Thoracic aorta (tissue), 2 donors: ENCODE measurements at regions not wholly inside any gene's neighbourhood (a gene's known extent, or its start where the extent isn't known, plus 50 kb on each side); places are given as distances from the start of the nearest gene placed in this dataset.

ENCODE experiments used
- ATAC-seq: fragments of 150-250 bp; one replicate; pipeline ENCODE4 v1.8.0; 2017; ENCODE audit warnings: low read depth; ENCODE audit not compliant: insufficient number of reproducible peaks, low FRiP score
- DNase-seq: peaks from one replicate; pipeline ENCODE4 v3.0.0-alpha.2; 2020; ENCODE audit warnings: low spot score
- H3K27ac ChIP-seq, 2 donors: fragments of 200-600 bp; sonication (generic); 1 replicate in 1 of 2; 2 replicates in 1 of 2; pipeline ENCODE4 v1.5.1; 2016; ENCODE audit warnings: mild to moderate bottlenecking in 2 of 2, moderate library complexity in 2 of 2
- H3K27me3 ChIP-seq: fragments of 200-600 bp; sonication (generic); replicated peaks from 2 replicates; pipeline ENCODE4 v1.6.0; 2016; ENCODE audit warnings: mild to moderate bottlenecking; ENCODE audit not compliant: insufficient read depth
- H3K36me3 ChIP-seq: fragments of 200-600 bp; sonication (generic); one replicate; pipeline ENCODE4 v1.5.1; 2016
- H3K4me1 ChIP-seq, 2 donors: fragments of 200-600 bp; sonication (generic); 1 replicate in 1 of 2; 2 replicates in 1 of 2; pipeline versions ENCODE4 v1.5.1 to v1.6.0; 2016; ENCODE audit warnings: low read depth in 2 of 2, mild to moderate bottlenecking in 1 of 2; ENCODE audit not compliant: control insufficient read depth in 1 of 2
- H3K4me3 ChIP-seq: fragments of 200-600 bp; sonication (generic); 2 replicates; pipeline ENCODE4 v1.5.1; 2016; ENCODE audit warnings: mild to moderate bottlenecking
- H3K9me3 ChIP-seq: fragments of 200-600 bp; sonication (generic); 2 replicates; pipeline ENCODE4 v1.5.1; 2016
- TF ChIP-seq, protein P1 (sequence below): fragments of 200-600 bp; sonication (generic); IDR thresholded peaks from one replicate; pipeline ENCODE4 v1.5.1; 2019; ENCODE audit warnings: antibody characterized with exemption

DNA sequence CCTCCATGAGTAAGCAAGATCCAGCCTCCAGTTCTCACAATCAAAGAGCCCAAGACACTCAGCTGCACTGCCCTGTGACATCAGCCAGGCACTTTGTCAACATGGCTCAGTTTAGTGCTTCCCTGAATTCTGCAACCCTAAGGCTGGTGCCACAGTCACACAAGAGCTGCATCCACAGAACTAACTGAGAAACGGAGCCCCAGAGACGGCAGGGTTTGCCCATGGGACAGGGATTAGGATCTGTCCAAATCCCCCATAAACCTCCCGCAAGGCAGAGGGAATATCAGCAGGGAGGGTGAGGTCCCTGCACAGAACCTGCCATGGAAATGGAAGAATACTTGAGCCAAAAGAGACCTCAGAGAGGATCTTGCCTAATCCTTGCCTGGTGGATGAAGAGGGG, 70.4 kb upstream of the UQCRFS1 start:
- no peak overlapping the region for H3K4me3 ChIP-seq
- ATAC-seq (no peak), DNase-seq (no peak)
- no peaks in the 10 kb centered on the region for H3K27me3 ChIP-seq
- no peaks in the 10 kb centered on the region for H3K4me1 ChIP-seq
- H3K9me3 ChIP-seq = no peaks in the 10 kb centered on the region
- TF ChIP-seq, protein P1, sequence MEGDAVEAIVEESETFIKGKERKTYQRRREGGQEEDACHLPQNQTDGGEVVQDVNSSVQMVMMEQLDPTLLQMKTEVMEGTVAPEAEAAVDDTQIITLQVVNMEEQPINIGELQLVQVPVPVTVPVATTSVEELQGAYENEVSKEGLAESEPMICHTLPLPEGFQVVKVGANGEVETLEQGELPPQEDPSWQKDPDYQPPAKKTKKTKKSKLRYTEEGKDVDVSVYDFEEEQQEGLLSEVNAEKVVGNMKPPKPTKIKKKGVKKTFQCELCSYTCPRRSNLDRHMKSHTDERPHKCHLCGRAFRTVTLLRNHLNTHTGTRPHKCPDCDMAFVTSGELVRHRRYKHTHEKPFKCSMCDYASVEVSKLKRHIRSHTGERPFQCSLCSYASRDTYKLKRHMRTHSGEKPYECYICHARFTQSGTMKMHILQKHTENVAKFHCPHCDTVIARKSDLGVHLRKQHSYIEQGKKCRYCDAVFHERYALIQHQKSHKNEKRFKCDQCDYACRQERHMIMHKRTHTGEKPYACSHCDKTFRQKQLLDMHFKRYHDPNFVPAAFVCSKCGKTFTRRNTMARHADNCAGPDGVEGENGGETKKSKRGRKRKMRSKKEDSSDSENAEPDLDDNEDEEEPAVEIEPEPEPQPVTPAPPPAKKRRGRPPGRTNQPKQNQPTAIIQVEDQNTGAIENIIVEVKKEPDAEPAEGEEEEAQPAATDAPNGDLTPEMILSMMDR = no peak
- no peaks in the 10 kb centered on the region for H3K36me3 ChIP-seq
- no peak overlapping the region for H3K27ac ChIP-seq

- ATAC-seq (no peak), DNase-seq (no peak)
- TF ChIP-seq, protein P1 = no peak
These were observed 72.3 kb upstream of the UQCRFS1 start for GRCh38 chr19:29285187-29285687.

DNA sequence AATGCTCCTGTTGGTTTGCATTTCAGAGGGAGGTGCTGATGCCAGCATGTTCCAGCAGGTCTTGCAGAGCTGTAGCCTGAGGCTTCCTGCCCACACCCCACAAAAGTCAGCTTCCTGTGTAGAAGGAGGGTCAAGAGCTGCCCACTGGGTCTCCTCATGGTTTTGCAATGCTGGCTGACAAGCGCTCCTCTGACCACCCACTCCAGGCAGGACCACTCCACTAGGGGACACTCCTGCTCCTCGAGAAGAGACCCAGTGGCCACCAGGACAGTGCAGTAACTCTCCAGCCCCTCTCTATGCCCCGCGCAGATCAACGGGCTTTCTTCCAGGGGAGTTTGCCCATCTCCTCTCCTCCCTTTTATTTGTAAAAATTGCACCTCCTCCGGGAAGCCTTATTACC, 72.9 kb upstream of the UQCRFS1 start:
- H3K27ac ChIP-seq = no peak overlapping the region
- H3K27me3 ChIP-seq = no peaks in the 10 kb centered on the region
- no peaks in the 10 kb centered on the region for H3K36me3 ChIP-seq
- no peak overlapping the region for H3K4me3 ChIP-seq
- no peaks in the 10 kb centered on the region for H3K9me3 ChIP-seq
- TF ChIP-seq, protein P1 = no peak
- ATAC-seq (no peak), DNase-seq (no peak)
- H3K4me1 ChIP-seq = no peaks in the 10 kb centered on the region

More at GRCh38 chr19:29285187-29285687, 72.3 kb upstream of the UQCRFS1 start:
- Histone ChIP-seq H3K36me3 (no peaks in the 10 kb centered on the region), H3K4me1 (no peaks in the 10 kb centered on the region), H3K27me3 (no peaks in the 10 kb centered on the region), H3K9me3 (no peaks in the 10 kb centered on the region), H3K4me3 (no peak overlapping the region), H3K27ac (no peak overlapping the region)

DNA sequence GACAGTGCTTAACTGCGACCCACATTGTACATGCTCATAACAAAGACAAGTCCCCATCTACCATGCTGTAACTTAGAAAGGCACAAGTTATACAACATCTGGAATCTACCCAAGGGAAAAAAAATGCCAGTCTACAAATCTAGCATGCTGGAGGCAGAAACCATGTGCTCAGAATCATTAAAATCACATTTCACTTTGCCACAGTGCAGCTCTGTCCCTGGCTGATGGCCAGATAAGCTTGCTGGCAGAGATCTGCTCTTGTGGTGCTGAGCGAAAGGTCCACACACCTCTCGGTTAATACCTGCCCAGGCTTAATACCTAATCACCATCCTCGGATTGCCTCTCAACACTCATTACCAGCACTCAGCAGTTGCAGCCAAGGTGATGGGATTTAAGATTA, 74.1 kb upstream of the UQCRFS1 start:
- no peaks in the 10 kb centered on the region for H3K9me3 ChIP-seq
- ATAC-seq = no peak
- TF ChIP-seq, protein P1 = no peak

DNA sequence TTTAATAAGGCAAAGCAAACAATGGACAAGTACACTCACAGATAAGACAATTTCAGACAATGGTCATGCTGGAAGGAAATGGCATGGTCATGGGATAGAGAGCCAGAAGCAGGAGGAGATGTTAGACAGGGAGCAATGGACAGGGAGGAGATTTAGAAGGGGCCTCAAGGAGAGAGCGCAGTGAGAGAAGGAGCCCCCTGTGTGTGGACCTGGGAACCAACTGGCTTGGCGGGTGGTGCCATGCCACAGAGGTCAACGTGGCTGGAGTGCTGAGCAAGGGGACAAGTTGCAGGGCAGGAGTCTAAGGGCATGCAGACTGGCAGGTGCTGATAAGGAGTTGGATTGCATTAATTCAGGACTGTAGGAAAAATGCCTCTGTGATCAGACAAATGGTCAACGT, 75.3 kb upstream of the UQCRFS1 start:
- TF ChIP-seq, protein P1 = no peak
- H3K27me3 ChIP-seq = no peaks in the 10 kb centered on the region
- H3K4me1 ChIP-seq = no peaks in the 10 kb centered on the region
- ATAC-seq (no peak), DNase-seq (no peak)
- H3K36me3 ChIP-seq = no peaks in the 10 kb centered on the region
- H3K4me3 ChIP-seq = no peak overlapping the region
- H3K9me3 ChIP-seq = no peaks in the 10 kb centered on the region
- no peak overlapping the region for H3K27ac ChIP-seq

More for the DNA sequence above, 74.1 kb upstream of the UQCRFS1 start:
- Histone ChIP-seq H3K27me3 (no peaks in the 10 kb centered on the region), H3K27ac (no peak overlapping the region), H3K4me3 (no peak overlapping the region), H3K36me3 (no peaks in the 10 kb centered on the region), H3K4me1 (no peaks in the 10 kb centered on the region)
- DNase-seq = no peak
